HG02938 (cell line): ENCODE measurements at regions not wholly inside any gene's neighbourhood (a gene's known extent, or its start where the extent isn't known, plus 50 kb on each side); places are given as distances from the start of the nearest gene placed in this dataset.
A peak's percentile ranks its signal among the peaks of the same experiment; 100 is the strongest.

Experiments used
- ATAC-seq: cut with Tn5 transposase; IDR thresholded peaks from one replicate; pipeline ENCODE4 v1.9.1; 2021; ENCODE audit warnings: mild to moderate bottlenecking, moderate library complexity; ENCODE audit not compliant: unreplicated experiment

DNA sequence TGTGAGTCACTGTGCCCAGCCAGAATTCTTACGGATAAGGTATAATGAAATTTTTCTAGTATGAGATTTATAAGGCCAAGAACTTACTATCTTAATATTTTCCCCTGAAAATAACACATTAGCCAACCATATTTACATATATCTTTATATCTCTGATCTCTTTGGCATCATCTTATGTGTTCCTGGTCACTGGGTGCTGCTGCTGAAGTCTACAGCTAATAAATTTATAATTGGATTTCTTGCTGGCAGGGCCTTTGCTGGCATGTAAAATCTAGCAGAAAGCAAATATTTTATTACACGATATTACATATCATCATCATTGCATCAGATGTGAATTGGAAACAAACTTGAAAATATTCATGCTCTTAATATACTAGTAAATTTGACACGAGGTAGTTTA is 590.7 kb downstream of the ANXA1 start:
- ATAC-seq: no peak

DNA sequence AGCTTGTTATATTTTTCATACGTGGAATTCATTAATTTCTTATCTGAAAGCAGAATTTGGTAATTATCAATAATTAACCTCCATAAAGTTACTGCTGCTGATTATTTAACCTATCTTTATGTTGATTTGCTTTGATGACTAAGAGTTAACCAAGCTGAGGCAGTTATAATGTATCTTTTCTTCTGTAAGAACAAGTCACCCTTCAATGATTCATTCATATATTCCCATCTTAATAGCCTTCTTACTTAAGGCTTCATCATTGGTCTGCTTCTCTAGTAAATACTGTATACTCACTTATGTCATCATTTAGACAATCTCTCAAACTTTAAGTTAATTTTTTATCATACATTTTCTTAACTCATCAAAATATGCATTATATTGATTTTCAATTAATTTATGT is 592.2 kb downstream of the ANXA1 start:
- no peak for ATAC-seq

DNA sequence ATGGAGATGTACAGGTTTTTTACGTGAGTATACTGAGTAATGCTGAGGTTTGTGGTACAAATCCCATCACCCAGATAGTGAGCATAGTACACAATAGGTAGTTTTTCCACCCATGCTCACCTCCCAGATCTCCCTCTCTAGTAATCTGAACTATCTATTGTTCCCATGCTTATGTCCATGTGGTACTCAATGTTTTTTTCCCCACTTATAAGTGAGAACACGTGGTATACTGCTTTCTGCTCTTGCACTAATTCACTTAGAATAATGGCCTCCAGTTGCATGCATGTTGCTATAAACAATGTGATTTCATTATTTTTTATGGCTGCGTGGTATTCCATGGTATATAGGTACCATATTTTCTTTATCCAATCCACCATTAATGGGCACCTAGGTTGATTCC is 593.9 kb downstream of the ANXA1 start:
- ATAC-seq: no peak

DNA sequence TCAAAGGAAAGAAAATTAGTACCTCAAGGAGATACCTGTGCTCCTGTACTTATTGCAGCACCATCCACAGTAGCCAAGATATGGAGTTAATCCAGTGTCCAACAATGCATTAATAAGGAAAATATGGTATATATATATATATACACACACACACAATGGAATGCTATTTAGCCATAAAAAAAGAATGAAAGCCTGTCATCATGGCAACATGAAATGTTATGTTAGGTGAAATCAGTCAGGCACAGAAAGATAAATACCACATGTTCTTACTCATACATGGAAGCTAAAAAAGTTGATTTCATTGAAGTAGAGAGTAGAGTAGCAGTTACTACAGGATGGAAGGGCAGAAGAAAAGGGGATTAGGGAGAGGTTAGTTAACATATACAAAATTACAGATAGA is 601.5 kb downstream of the ANXA1 start:
- ATAC-seq: no peak

DNA sequence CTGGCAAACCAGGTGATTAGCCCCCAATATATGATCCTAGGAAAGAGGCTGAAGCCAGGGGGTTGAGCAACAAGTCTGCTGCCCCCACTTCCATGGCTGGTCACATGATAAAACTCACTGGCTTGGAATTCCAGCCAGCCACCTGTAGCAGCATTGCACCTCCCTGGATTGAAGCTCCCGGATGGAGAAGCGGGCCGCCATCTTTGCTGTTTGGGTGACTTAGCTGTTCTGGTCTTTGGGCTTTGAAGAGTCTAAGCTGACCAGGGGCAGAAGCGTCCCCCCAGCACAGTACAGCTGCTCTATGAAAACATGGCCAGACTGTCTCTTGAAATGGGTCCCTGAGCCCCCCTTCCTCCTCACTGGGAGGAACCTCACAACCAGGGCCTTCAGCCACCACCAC is 610.2 kb downstream of the ANXA1 start:
- ATAC-seq: no peak

DNA sequence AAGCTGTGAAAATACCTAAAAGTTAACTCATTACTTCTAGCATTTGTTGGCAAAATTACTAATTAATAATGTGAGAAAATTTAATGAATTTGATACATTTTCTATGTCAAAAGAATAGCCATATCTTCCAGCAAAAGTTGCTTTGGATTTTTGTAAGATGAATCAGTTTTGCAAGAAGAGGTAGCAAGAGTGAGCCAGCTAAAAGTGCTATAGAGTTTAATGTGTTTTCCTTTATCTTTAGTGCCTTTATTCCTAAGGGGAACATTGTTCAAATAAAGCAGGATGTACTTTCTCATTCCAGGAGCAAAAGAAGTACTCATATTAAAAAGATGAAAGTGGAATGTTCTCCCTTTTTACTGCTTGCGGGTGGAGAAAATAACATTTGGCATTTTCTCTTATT is 622.2 kb downstream of the ANXA1 start:
- ATAC-seq: no peak

DNA sequence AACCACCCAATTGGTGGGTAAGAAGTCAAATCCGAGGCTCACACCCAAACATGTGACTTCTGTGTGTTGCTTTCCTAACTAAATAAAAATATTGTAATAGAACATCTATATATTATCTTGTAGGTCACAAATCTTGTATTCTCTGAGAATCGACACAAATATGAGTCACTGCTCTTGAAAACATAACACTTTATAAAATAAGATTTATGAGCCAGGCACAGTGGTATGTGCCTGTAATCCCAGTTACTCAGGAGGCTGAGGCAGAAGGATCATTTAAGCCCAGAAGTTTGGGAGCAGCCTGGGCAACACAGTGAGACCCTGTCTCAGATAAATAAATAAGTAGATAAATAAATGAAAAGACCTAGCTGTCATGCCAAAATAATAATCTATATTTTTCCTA is 624.1 kb downstream of the ANXA1 start:
- no peak for ATAC-seq

DNA sequence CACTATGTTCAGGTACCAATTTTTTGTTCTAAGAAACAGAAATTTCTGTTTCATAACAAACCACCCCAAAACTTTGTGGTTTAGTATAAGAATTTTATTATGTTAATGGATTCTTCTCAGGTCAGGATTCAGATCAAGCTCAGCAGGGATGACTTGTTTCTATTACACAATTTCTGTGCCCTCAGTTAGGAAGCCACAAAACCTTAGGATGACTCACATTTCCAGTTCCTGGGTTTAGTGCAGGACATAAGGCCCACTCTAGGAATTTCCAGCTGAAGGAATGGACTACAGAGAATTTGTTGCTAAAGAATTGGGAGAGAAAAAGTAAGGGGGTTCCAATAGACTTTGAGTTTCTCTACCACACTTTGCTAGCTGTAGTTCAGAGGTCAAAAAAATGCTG is 629.3 kb downstream of the ANXA1 start:
- no peak for ATAC-seq

DNA sequence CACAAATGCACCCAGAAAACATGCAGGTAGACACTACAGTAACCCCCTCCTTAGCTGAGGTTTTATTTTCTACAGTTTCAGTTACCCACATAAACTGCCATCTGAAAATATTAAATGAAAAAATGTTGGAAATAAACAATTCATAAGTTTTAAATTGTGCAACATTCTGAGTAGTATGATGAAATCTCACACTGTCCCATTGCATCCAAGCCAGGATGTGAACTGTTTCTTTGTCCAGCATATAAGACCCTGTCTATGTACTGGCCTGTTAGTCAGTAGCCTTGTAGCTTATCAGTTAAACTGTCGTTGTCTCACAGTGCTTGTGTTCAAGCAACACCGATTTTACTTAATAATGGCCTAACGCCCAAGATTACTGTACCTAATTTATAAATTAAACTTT is 630.5 kb downstream of the ANXA1 start:
- ATAC-seq: no peak

DNA sequence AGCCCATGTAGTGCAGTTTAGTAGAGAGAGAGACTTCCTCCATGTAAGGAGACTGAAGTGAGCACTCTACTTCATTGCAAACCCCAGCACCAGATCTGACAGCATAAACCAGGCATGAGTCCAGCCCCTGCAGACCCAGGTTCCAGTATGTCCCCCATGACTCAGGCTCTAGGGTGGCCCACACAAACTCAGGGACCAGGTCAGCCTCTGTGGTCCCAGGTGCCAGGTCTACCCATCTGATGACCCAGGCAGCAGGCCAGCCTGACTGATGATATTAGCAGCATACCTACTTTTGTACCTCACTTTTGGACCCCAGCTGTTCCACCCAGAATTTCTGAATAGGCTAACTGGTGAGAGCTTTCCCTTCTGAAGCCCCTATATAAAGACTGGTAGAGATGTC is 647.8 kb downstream of the ANXA1 start:
- ATAC-seq: no peak

DNA sequence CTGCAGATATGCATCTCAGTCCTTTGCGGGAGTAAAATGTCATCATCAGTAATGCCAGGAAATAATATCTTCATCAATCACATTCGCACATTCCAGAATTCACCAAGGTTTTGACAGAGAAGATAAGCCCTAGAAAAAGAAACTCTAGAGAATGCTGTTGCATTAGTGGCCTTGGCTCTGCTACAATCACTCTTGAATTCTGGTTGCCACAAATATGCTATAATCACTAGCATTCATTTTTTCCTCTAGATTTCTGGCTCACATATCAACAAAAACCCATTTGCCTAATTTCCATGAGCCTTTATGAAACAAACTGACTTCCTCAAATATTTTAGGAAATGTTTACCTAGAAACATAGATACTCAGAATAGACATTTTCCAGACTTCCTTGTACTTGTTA is 653.4 kb downstream of the ANXA1 start:
- ATAC-seq: no peak

DNA sequence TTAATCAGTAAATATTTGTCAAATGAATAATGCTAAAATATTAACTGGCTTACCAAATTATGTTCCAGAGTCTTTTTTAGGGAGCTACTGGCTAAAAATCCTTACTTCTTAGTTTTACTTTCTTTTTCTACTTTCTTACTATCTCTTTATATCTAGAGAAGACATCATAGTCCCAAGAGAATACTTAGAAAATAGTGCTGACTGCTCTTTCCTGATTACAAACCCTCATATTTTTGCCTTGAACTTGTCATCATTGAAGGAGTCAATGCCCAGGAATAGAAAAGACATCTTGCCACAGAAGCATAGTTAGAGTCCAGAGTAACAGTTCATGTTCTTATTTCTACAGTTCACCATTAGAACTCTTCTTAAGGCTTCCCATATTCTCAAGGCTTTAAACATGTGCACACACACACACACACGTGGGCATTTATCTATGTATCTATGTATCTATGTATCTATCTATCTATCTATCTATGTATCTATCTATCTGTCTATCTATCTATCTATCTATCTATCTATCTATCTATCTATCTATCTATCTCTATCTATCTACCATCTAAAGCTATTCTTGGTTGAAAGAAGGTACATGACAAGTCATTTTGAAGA is 654.3 kb downstream of the ANXA1 start:
- ATAC-seq: no peak

DNA sequence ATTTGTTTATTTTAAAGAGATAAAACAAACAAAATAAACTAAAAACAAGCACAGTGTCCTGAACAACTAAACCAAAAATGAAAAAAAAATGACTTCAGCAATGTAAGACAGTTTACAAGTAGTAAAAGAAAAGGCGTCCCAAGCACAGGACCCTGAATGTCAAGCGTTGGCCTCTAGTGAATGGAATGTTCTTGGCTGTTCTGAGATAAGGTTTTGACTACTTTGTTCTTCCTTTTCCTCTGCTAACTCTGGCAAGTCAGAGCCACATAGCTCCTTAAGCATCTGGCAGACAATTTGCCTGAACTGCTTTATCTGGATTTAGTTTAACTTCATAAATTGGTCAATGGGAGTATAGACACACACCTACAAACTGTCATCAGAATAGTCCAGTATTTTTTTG is 655.2 kb downstream of the ANXA1 start:
- ATAC-seq: no peak

DNA sequence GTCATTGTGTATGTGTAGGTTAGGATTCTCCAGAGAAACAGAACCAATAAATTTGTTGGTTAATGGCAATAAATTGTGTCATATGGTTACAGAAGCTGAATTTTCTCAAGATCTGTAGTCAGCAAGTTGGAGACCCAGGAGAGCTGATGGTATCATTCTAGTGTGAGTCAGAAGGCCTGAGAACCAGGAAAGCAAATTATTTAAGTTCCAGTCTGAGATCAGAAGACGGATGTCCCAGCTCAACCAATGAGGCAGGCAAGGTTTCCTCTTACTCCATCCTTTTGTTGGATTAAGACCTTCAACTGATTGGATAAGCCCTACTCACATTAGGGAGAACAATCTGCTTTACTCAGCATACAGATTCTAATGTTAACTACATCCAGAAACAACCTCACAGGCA is 656.3 kb downstream of the ANXA1 start:
- ATAC-seq: no peak

DNA sequence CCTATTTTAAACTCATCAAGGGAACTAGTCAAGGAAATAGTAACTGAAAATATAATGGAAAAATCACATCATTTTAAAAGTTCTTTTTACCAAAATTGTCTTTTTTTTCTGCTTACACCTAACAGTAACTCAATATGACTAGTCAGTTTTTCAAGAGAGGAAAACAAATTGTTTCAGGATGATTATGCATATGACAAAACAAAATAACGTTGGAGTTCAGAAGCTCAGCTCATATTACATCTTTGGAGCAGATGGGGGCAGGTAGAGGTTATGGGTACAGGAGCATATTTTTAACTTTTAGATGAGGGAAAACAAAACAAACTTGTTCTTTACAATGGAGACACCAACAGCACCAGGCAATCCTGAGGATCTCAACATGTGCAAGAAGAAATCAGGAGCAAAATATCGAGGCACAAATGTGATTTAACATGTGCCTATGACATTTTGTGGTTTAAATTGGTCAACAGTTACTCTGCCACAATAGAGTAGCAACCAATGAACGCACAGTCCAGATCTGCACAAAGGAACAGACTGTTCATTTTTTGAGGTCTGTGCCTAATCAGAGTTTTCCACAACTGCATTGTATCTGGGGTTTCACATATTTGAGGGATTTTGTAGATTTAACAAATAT is 659.0 kb downstream of the ANXA1 start:
- ATAC-seq: no peak

DNA sequence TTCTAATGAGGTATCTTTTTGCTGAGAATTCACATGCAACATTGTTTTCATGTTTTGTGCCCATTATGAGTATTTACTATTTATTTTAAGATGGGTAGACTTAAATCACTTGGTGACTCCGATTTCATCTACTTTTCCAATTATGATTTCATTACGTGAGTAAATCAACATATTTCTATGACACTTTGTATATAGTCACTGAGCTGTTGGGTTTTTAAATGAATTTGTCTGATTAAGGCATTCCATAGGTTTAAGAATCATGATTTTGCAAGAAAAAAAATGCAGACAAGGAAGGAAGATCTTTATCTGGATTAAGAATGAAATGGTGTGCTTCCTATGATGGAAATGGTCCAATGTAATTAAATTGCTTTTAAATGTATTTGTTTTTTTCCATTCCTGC is 661.9 kb downstream of the ANXA1 start:
- no peak for ATAC-seq

DNA sequence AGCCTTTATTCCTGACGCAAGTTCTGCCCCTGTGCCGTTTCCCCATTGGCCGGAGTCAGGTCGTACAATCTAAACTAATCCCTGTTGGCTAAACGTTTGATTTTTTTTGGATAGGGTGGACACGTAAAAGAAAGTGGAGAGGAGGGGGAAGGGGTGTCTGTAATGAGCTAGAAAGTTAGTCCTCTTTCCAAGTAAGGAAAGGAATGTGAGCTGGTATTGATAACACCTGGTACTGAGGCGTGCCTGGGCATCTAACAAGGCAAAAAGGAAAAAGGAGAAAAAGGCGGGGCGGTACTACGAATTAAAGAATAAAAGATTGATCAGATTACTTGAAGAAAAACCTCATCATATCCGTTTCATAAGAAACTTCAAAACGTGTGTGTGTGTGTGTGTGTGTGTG is 665.2 kb downstream of the ANXA1 start:
- ATAC-seq: no peak

DNA sequence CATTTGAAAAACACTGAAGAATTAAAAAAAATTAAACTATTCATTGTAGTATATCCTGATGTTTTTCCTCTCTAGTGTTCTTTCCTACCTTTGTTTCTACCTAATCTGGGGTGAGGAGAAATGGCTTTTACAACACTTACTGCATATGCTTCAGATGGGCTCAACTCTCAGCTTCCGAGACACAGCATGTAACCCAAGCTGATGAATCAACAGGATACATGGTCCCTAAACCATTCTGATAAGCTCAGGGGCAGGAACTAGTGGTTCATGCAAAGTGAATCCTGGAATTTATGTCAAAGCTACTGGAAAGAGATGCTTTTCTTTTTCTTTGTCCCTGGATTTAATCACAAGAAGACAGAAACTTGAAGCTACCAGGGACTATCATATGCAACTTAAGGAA is 672.5 kb upstream of the RORB start:
- ATAC-seq: no peak

DNA sequence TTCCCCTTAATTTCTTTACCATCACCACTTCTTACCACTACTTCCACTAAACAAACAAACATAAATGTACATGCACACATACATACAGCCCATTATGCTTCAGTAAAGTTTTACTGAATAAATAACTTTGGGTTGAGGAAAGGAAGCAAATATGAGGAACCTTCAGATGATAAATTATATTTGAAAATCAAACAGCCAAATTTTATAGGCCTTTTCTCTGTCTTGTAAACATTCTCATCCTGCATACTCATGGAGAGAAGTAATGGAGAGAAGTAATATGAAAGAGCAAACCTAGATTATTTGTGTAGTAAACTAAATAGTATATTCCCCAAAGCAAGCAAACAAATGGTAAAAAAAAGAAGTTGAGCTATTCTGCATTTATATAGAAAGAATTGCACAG is 658.3 kb upstream of the RORB start:
- no peak for ATAC-seq

DNA sequence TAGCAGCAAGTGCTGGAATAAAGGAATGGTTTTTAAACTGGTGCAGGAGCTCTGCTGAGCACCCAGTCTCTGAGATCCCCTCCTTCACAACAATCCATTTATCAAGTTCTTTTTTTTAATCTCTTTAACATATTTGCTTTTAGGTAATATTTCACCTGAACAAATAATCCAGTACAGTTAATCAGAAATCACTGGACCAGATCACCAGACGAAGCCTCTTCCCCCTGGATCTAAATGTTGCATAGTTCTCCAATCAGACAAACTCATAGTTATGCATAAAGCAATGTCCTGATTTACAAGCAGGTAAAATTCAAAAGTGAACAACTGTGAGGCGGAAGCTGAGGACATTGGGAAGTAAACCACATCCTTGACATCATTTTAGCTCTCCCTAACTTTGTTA is 657.7 kb upstream of the RORB start:
- ATAC-seq: no peak

DNA sequence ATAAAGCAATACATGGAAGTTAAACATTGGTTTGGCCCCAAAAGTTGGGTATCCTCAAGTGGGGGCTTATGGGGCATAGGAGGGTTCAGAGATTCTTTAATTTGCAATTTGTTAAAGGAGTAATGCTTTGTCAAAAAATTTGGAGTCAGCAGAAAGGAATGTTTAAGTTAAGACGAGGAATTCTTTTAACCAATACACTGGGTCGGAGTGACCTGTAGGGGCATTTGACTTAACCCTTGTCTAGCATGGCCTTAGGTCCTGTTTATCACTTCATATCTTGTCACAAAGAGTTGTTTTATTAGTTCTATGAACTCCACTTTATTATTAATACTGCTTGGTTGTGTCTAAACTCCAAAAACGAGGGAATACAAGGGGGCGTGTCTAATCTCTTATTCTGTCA is 656.1 kb upstream of the RORB start:
- ATAC-seq: no peak

DNA sequence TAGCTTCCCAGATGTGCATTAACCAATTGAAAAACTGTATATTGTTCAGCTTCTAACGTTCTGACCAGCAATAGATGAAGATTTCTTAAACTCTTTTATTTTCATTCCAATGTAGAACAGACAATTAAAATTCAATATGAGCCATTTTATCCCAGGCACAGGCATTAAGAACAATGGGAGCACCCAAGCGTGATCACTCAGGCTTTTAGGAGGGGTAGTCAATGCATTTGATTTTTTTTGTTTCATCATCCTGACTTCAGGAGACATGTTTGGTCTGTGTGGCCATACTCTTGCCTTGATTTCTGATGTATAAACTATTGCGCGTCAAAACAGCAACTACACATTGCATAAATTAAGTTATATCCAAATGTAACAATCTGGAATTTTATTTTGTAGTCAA is 653.0 kb upstream of the RORB start:
- no peak for ATAC-seq

DNA sequence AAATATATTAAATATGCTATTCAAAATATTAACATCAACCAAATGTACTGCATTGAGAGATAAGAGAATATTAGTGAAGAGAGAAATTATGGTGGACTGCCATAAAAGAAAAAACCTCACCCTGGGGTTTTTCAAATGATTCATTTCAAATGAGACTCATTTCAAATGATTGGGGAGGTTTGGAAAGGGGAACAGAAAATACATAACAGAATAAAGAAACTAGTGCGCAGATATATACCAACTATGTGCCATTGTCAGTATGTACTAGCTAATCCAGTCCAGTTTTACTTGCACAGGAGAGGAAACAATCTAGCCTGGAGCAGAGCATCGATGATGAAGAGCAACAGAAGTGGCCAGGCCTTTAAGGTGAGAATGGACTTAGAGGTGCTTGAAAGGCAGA is 651.6 kb upstream of the RORB start:
- peak; percentile 76 for ATAC-seq
